A549 (cell line): ENCODE measurements at regions not wholly inside any gene's neighbourhood (a gene's known extent, or its start where the extent isn't known, plus 50 kb on each side); places are given as distances from the start of the nearest gene placed in this dataset.

Experiments used
- CHD2 ChIP-seq: fragments of 150-350 bp; IDR thresholded peaks from 2 replicates; pipeline ENCODE4 v1.6.1; 2014; ENCODE audit warnings: low read length; ENCODE audit not compliant: partially characterized antibody
- EHMT2 ChIP-seq: fragments of 200-600 bp; sonication (generic); IDR thresholded peaks from 2 replicates; pipeline ENCODE4 v1.6.1; 2016; ENCODE audit warnings: antibody characterized with exemption, low read depth, mild to moderate bottlenecking, moderate library complexity
- FOXS1 ChIP-seq: fragments of 250-450 bp; sonication (Bioruptor Pico); IDR thresholded peaks from 2 replicates; pipeline ENCODE4 v1.5.0; 2020; ENCODE audit warnings: mild to moderate bottlenecking, moderate library complexity
- HMGXB4 ChIP-seq: fragments of 250-450 bp; sonication (Bioruptor Pico); IDR thresholded peaks from 2 replicates; pipeline ENCODE4 v1.5.0; 2021; ENCODE audit warnings: mild to moderate bottlenecking, moderate library complexity, borderline replicate concordance
- JUN ChIP-seq, 2 experiments: fragments of >200 bp; sonication (Bioruptor Twin); formaldehyde crosslinking; IDR thresholded peaks; 2 replicates in 1 of 2; 3 replicates in 1 of 2; pipeline ENCODE4 v1.6.1; 2016 to 2017
- PHF8 ChIP-seq: fragments of 200-600 bp; sonication (generic); IDR thresholded peaks from 2 replicates; pipeline ENCODE4 v1.6.1; 2016; ENCODE audit warnings: low read depth, mild to moderate bottlenecking, antibody characterized with exemption, moderate library complexity, borderline replicate concordance
- POLR2A ChIP-seq: IDR thresholded peaks from 2 replicates; pipeline ENCODE4 v1.6.1; 2012; ENCODE audit warnings: mild to moderate bottlenecking, low read length
- RCOR1 ChIP-seq: fragments of 150-350 bp; IDR thresholded peaks from 2 replicates; pipeline ENCODE4 v1.6.1; 2014; ENCODE audit warnings: antibody characterized with exemption, low read length, low read depth
- REST ChIP-seq: fragments of 200-600 bp; sonication (generic); IDR thresholded peaks from 2 replicates; pipeline ENCODE4 v1.6.1; 2016; ENCODE audit warnings: antibody characterized with exemption, mild to moderate bottlenecking, moderate library complexity
- SMC3 ChIP-seq: fragments of >200 bp; sonication (Bioruptor Twin); formaldehyde crosslinking; IDR thresholded peaks from 3 replicates; pipeline ENCODE4 v1.6.1; 2018; ENCODE audit warnings: inconsistent platforms
- USF2 ChIP-seq: fragments of 450-650 bp; IDR thresholded peaks from 2 replicates; pipeline ENCODE4 v1.6.1; 2014; ENCODE audit warnings: antibody characterized with exemption
- ZFP36 ChIP-seq: fragments of 450-650 bp; IDR thresholded peaks from 2 replicates; pipeline ENCODE4 v1.6.1; 2014; ENCODE audit warnings: borderline replicate concordance; ENCODE audit not compliant: partially characterized antibody
- TF ChIP-seq, protein P1 (sequence below): fragments of >200 bp; sonication (Bioruptor Twin); formaldehyde crosslinking; IDR thresholded peaks from 3 replicates; pipeline ENCODE4 v1.5.1; 2016
- TF ChIP-seq, protein P2 (sequence below): IDR thresholded peaks from 2 replicates; pipeline ENCODE4 v1.6.1; 2012

- no peak for TF ChIP-seq JUN (IDR thresholded peaks at IDR 0.05)
- no peak for TF ChIP-seq RCOR1
- TF ChIP-seq, protein P1, sequence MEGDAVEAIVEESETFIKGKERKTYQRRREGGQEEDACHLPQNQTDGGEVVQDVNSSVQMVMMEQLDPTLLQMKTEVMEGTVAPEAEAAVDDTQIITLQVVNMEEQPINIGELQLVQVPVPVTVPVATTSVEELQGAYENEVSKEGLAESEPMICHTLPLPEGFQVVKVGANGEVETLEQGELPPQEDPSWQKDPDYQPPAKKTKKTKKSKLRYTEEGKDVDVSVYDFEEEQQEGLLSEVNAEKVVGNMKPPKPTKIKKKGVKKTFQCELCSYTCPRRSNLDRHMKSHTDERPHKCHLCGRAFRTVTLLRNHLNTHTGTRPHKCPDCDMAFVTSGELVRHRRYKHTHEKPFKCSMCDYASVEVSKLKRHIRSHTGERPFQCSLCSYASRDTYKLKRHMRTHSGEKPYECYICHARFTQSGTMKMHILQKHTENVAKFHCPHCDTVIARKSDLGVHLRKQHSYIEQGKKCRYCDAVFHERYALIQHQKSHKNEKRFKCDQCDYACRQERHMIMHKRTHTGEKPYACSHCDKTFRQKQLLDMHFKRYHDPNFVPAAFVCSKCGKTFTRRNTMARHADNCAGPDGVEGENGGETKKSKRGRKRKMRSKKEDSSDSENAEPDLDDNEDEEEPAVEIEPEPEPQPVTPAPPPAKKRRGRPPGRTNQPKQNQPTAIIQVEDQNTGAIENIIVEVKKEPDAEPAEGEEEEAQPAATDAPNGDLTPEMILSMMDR = no peak
- TF ChIP-seq REST = no peak
- TF ChIP-seq POLR2A = no peak
- TF ChIP-seq PHF8 = peak; percentile 22; the same call in 1 of the 2 replicates
- no peak for TF ChIP-seq USF2
- no peak for TF ChIP-seq SMC3
- no peak for TF ChIP-seq CHD2
- TF ChIP-seq FOXS1 (CRISPR knock-in tag) = no peak
- TF ChIP-seq, protein P2, sequence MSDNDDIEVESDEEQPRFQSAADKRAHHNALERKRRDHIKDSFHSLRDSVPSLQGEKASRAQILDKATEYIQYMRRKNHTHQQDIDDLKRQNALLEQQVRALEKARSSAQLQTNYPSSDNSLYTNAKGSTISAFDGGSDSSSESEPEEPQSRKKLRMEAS = no peak
- no peak for TF ChIP-seq HMGXB4 (CRISPR knock-in tag)
- no peak for TF ChIP-seq EHMT2
- TF ChIP-seq ZFP36 = no peak
Measured at GRCh38 chr2:57546478-57546877, 500.1 kb upstream of the VRK2 start.
